Activated naive CD8-positive, alpha-beta T cell treated with anti-CD3 and anti-CD28 coated beads, Interleukin-2, amount 10 ng/mL, durations not matched to agents 7 days and 5 days (primary cell): ENCODE measurements at regions not wholly inside any gene's neighbourhood (a gene's known extent, or its start where the extent isn't known, plus 50 kb on each side); places are given as distances from the start of the nearest gene placed in this dataset.

Experiments used
- ATAC-seq: fragments of 150-1000 bp; cut with Tn5 transposase; one replicate; pipeline ENCODE4 v1.10.0; 2021; ENCODE audit warnings: low read depth, moderate library complexity
- POLR2A ChIA-PET: fragments of 350-600 bp; sonication (Branson Sonifier 250); formaldehyde crosslinking; loops from one replicate; lab custom pipeline; 2021; ENCODE audit warnings: antibody characterized with exemption; lab: Charles Lee
- DNase-seq: peaks from one replicate; pipeline ENCODE4 v3.0.0; 2021
- H3K27ac Mint-ChIP-seq: one replicate; pipeline ENCODE4 v1.8.0; 2022; ENCODE audit warnings: mild to moderate bottlenecking, mixed read lengths
- H3K27me3 Mint-ChIP-seq: one replicate; pipeline ENCODE4 v1.8.0; 2022; ENCODE audit warnings: mild to moderate bottlenecking, moderate library complexity, mixed read lengths
- H3K36me3 Mint-ChIP-seq: one replicate; pipeline ENCODE4 v1.8.0; 2021; ENCODE audit warnings: mild to moderate bottlenecking, mixed read lengths
- H3K4me1 Mint-ChIP-seq: one replicate; pipeline ENCODE4 v1.8.0; 2021; ENCODE audit warnings: mixed read lengths
- H3K4me3 Mint-ChIP-seq: one replicate; pipeline ENCODE4 v1.8.0; 2022; ENCODE audit warnings: mild to moderate bottlenecking, moderate library complexity, mixed read lengths
- H3K9me3 Mint-ChIP-seq: one replicate; pipeline ENCODE4 v1.8.0; 2021; ENCODE audit warnings: mixed read lengths

DNA sequence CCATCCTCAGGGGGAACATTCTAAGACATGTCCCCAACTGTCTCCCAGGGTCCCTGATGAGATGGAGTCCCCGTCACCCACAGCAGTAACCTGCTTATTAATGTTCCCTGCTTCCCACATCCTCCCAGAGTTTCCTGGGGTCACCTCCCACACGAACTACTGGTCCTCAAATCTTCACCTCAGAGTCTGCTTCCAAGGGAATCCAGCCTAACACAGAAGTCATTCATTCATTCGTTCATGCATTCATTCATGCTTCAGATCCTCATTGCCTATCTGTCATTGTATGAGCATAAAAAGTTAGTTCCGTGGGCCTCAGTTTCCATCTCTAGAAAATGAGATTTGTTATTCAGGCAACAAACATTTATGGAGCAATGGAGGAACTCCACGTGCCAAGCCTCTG, 516.2 kb downstream of the SHQ1 start:
- POLR2A ChIA-PET = no interaction called here
- Mint-ChIP-seq H3K4me1 (no peaks in the 10 kb centered on the region), H3K36me3 (peaks cover 3% of the 10 kb centered on the region), H3K27me3 (peaks cover 13% of the 10 kb centered on the region), H3K27ac (no peak overlapping the region), H3K4me3 (no peak overlapping the region), H3K9me3 (peaks cover 8% of the 10 kb centered on the region)
- no peak for ATAC-seq
- DNase-seq = no peak

DNA sequence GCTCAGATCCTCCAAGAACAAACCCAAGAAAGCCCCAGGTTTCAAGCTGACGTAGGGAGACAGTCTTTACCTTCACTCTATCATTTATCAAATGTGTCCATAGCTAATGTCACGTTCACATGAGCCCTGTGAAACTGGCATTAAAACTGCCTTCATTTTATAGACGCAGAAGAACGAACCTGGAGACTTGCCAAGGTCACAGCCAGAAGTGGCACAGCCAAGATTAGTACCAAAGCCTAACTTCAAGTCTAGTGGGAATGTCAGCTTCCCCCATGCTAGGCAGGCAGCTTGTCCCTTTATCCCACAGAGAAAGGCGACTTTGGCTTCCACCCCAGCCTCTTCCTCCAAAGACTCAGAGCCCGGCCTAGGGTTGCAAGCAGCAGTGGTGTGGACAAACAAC, 517.2 kb downstream of the SHQ1 start:
- DNase-seq (no peak), ATAC-seq (no peak)
- peaks cover 6% of the 10 kb centered on the region for H3K36me3 Mint-ChIP-seq
- no peaks in the 10 kb centered on the region for H3K4me1 Mint-ChIP-seq
- POLR2A ChIA-PET = no interaction called here
- no peak overlapping the region for H3K4me3 Mint-ChIP-seq
- no peak overlapping the region for H3K27ac Mint-ChIP-seq
- H3K27me3 Mint-ChIP-seq = peaks cover 15% of the 10 kb centered on the region
- H3K9me3 Mint-ChIP-seq = peaks cover 9% of the 10 kb centered on the region

DNA sequence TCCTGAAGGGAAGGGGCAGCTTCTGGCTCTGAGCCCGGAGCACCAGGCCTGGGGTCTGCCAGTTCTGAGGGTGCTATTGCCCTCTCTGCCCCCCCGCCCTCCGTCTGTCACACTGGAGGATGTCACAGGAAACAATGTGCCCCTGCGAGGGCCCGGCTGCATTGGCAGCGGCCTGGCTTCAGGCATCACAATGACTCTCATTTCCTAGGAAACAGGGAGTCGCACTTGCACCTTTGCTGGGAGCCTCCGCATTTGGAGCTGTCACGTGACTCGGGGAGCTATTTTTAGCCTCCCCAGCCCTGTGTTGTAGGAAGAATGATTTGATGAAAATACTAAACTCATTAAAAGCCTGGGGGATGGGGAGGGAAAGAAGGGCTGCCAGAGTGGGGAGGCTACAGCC, 518.9 kb downstream of the SHQ1 start:
- ATAC-seq (no peak), DNase-seq (no peak)
- peaks cover 9% of the 10 kb centered on the region for H3K9me3 Mint-ChIP-seq
- peaks cover 6% of the 10 kb centered on the region for H3K36me3 Mint-ChIP-seq
- POLR2A ChIA-PET = no interaction called here
- H3K4me3 Mint-ChIP-seq = no peak overlapping the region
- no peaks in the 10 kb centered on the region for H3K4me1 Mint-ChIP-seq
- H3K27me3 Mint-ChIP-seq = peaks cover 15% of the 10 kb centered on the region
- H3K27ac Mint-ChIP-seq = no peak overlapping the region

DNA sequence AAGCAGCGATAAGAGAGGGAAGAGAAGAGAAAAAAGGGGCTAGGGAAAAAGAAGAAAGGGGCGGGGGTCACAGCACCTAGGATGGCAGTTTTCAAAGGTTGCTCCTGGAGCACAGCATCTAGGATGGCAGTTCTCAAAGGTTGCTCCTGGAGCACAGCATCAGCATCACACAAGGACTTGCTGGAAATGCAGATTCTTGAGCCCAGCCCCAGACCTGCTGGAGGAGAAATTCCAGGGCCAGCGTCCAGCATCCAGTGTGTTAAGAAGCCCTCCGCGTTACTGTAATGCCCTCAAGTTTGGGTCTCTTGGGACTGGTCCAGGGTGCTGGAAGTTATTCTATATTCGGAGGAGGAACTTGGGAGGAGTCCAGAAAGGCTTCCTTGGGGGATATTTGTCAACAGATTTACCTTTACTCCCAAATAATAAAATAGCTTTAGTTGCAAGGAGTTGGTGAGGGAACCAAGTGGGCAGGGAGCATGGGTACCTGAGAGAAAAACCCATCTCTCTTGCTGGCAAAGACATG, 519.4 kb downstream of the SHQ1 start:
- peaks cover 9% of the 10 kb centered on the region for H3K9me3 Mint-ChIP-seq
- no peaks in the 10 kb centered on the region for H3K4me1 Mint-ChIP-seq
- POLR2A ChIA-PET = no interaction called here

DNA sequence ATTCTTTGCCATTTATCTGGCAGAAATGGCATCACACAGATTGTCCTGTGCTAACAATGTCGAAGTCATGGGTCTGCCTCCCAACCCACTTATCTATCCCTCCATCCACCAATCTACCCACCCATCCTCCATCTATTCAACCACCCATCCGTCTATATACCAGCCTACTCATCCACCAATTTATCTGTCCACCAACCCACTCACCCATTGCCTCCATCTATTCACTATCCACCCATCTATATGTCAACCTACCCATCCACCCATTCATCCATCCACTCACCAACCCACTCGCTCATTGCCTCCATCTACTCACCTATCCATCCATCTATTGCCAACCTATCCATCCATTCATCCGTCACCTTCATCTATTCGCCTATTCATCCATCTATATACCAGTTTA, 521.2 kb downstream of the SHQ1 start:
- Mint-ChIP-seq H3K27me3 (peaks cover 13% of the 10 kb centered on the region), H3K9me3 (peaks cover 9% of the 10 kb centered on the region), H3K4me1 (no peaks in the 10 kb centered on the region), H3K27ac (no peak overlapping the region), H3K36me3 (peaks cover 6% of the 10 kb centered on the region), H3K4me3 (no peak overlapping the region)
- no peak for DNase-seq
- ATAC-seq = no peak
- POLR2A ChIA-PET = no interaction called here

More for the DNA sequence above, 519.4 kb downstream of the SHQ1 start:
- H3K27me3 Mint-ChIP-seq = peaks cover 15% of the 10 kb centered on the region
- no peak overlapping the region for H3K4me3 Mint-ChIP-seq
- no peak for DNase-seq
- peaks cover 6% of the 10 kb centered on the region for H3K36me3 Mint-ChIP-seq
- H3K27ac Mint-ChIP-seq = no peak overlapping the region
- ATAC-seq = no peak

DNA sequence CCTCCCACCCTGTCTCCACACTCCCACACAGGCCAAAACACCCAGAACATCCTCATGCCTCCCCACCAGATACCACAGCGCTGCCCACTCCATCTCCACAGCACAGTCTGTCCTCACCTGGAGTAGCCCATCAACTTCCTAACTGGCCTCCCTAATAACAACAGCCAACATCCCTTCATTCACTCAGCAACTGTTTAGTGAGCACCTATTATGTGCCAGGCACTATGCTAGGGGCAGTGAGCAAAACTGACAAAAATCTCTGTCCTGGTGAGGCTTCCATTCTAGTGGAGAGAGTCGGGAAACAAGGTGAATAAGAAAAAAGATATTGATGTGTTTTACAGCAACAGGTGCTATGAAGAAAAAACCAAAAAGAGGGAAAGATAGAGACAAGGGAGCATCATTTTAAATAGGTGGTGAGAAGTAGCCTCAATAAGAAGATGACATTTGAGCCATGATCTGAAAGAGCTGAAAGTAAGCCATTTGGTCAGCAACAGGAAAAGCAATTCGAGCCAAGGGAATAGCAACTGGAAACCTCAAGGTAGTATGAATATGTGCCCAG, 523.9 kb downstream of the SHQ1 start:
- peaks cover 6% of the 10 kb centered on the region for H3K36me3 Mint-ChIP-seq
- H3K4me1 Mint-ChIP-seq = no peaks in the 10 kb centered on the region
- no peak overlapping the region for H3K27ac Mint-ChIP-seq
- no peak overlapping the region for H3K4me3 Mint-ChIP-seq
- H3K9me3 Mint-ChIP-seq = peaks cover 9% of the 10 kb centered on the region
- H3K27me3 Mint-ChIP-seq = peaks cover 12% of the 10 kb centered on the region
- DNase-seq = no peak
- ATAC-seq = no peak
- POLR2A ChIA-PET = no interaction called here

DNA sequence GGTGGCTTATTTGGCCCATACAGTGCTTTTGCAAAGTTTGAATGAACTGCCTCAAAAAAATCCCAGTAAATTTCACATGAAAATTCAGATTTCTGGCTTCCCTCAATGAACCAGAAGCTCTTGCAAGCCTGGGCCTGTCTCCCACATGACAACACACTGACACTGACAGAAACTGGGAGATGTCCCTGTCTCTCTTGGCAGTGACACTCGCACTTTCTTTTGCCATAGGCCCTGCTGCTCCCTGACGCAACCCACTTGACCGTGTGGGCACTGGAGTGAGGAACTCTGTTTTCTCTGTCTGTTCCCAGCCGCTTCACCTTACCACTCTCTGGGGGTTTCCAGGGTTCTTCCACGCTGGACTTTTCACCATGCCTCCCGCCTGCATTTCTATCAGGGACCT, 524.5 kb downstream of the SHQ1 start:
- no peak for DNase-seq
- peaks cover 9% of the 10 kb centered on the region for H3K9me3 Mint-ChIP-seq
- no peaks in the 10 kb centered on the region for H3K4me1 Mint-ChIP-seq
- H3K36me3 Mint-ChIP-seq = peaks cover 6% of the 10 kb centered on the region
- no peak overlapping the region for H3K4me3 Mint-ChIP-seq
- ATAC-seq = no peak
- H3K27ac Mint-ChIP-seq = no peak overlapping the region
- H3K27me3 Mint-ChIP-seq = peaks cover 10% of the 10 kb centered on the region
- POLR2A ChIA-PET = no interaction called here

DNA sequence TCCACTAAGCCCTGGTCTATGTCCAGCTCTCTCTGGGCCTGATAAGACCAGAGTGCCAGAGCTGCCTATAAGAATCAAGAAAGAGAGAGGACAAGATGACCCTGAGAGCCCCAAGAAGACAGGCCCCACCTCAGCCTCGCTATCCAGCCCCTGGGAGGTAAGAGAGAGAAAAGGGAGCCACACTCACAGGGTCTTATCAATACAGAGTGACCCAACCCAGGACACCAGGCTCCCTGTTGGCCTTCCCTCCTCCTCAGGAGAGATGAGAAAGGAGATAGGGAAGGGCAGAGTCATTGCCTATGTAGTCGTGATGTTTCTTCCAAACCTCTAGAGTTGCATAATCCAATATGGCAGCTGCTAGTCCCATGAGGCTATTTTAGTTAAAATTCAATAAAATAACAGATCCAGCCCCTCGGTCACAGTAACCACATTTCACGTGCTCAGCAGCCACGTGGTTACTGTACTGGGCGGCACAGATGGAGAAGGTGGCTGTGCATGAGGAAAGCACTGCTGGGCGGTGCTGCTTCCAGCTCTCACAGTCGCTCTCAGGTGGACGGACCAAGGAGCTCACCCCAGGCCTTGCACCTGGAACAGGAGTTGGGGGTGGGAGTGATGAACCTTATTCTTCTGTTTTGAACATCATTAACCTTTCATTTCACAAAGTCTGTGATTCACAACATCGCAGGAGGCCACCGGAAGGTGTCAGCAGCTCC, 525.8 kb downstream of the SHQ1 start:
- no peak for DNase-seq

DNA sequence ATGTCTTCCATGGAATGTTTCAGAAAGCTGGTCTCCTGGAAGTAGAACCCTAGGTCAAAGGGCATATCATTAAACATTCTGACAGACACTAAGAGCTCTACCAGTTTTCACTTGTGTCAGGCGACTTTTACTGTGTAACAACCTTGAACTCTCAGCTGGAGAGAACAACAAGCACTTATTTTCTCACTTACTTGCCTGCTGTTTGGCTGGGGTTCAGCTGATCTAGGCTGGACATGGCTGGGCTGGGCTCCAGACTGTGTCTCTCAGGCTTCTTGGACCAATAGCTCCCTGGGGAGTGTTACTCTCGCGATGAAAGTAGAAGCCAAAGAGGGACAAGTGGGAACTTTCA, 527.3 kb downstream of the SHQ1 start:
- Mint-ChIP-seq H3K4me3 (no peak overlapping the region), H3K36me3 (no peaks in the 10 kb centered on the region), H3K27me3 (no peaks in the 10 kb centered on the region), H3K27ac (no peak overlapping the region), H3K4me1 (no peaks in the 10 kb centered on the region), H3K9me3 (no peaks in the 10 kb centered on the region)
- ATAC-seq (no peak), DNase-seq (no peak)
- POLR2A ChIA-PET = no interaction called here

More for the DNA sequence above, 525.8 kb downstream of the SHQ1 start:
- POLR2A ChIA-PET = no interaction called here
- H3K27ac Mint-ChIP-seq = no peak overlapping the region
- H3K4me3 Mint-ChIP-seq = no peak overlapping the region
- no peaks in the 10 kb centered on the region for H3K4me1 Mint-ChIP-seq
- peaks cover 6% of the 10 kb centered on the region for H3K27me3 Mint-ChIP-seq
- peaks cover 6% of the 10 kb centered on the region for H3K9me3 Mint-ChIP-seq
- no peak for ATAC-seq
- peaks cover 6% of the 10 kb centered on the region for H3K36me3 Mint-ChIP-seq

DNA sequence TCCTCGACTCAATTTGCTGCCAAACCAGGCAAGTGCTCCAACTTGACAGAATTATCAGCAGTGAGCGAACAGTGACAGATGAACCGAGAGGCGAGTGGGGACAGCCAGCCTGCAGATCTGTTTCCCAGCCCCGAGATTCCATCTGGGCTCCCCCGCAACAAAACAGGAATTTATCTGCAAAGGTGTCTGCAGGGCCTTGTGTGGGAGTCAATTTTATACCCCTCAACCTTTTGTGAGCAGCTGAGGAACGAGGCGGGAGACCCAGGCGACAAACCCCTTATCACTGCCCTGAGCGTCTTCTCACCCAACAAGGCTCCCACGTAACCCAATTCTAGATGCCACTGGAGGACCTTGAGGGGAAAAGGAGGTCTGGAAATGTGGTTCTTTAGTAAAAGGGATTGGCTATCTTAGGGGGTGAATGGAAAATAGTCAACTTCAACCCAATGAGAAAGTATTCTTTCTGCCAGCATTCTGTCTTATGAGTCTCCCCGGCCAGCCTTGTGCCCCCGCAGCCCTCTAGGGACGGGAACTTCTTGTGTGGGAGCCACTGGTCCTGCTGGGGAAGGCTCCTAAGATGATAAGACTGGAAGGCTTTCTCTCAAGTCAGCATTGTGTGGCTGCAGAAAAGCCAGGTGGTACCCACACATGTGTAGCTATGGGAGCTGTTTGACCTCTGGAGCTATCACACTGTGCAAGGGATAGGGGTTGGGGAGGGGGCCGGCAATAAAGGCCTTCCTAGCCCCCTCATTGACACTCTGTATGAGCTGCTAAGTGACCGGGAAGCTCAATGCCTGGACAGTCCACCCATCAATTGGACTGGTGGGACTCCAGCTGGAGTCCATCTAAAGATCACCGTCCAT, 527.9 kb downstream of the SHQ1 start:
- H3K27me3 Mint-ChIP-seq = no peaks in the 10 kb centered on the region
- ATAC-seq (no peak), DNase-seq (no peak)
- H3K4me3 Mint-ChIP-seq = no peak overlapping the region
- no peaks in the 10 kb centered on the region for H3K36me3 Mint-ChIP-seq
- no peaks in the 10 kb centered on the region for H3K9me3 Mint-ChIP-seq
- no peaks in the 10 kb centered on the region for H3K4me1 Mint-ChIP-seq
- H3K27ac Mint-ChIP-seq = no peak overlapping the region
- POLR2A ChIA-PET = no interaction called here

DNA sequence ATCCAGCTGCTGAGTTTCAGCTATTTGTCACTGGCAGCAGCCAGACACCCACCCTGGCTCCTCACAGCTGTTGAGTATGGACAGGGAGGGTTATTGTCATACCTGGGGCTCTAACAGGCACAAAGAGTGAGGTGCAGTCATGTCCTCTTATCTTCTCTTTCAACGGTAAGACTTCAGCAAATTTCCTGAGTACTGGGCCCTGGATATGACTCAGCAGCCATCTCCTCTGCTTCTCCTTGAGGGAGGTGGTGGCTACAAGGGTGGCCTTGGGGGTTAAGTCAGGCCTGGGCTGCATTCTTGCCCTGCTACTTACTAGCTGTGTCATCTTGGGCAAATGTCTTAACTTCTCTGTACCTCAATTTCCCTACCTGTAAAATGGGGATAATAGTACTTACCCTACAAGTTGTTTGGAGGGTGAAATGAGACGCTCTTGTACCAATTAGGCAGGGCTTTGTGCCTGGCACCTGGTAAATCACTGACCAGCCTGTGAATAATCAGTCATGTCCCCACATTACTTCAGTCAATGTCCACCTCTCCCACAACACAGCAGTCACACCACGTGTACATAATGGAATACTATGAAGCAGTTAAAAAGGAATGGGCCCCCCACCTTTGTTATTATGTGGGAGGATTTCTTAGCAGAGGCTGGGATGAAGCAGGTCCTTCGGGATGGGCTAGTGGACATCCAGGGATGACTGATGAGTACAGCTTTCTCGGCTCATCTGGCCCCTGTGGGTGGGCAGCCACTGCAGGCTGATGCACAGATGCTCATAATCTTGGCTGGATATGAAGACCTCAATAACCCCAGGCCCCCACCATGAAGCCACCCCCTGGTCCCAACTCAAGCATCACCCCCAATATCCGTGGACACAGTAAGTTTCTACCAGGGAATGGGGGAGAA, 528.8 kb downstream of the SHQ1 start:
- H3K27ac Mint-ChIP-seq = no peak overlapping the region
- H3K9me3 Mint-ChIP-seq = no peaks in the 10 kb centered on the region
- DNase-seq (no peak), ATAC-seq (no peak)
- POLR2A ChIA-PET = no interaction called here
- no peaks in the 10 kb centered on the region for H3K4me1 Mint-ChIP-seq
- no peaks in the 10 kb centered on the region for H3K27me3 Mint-ChIP-seq
- no peaks in the 10 kb centered on the region for H3K36me3 Mint-ChIP-seq
- no peak overlapping the region for H3K4me3 Mint-ChIP-seq

DNA sequence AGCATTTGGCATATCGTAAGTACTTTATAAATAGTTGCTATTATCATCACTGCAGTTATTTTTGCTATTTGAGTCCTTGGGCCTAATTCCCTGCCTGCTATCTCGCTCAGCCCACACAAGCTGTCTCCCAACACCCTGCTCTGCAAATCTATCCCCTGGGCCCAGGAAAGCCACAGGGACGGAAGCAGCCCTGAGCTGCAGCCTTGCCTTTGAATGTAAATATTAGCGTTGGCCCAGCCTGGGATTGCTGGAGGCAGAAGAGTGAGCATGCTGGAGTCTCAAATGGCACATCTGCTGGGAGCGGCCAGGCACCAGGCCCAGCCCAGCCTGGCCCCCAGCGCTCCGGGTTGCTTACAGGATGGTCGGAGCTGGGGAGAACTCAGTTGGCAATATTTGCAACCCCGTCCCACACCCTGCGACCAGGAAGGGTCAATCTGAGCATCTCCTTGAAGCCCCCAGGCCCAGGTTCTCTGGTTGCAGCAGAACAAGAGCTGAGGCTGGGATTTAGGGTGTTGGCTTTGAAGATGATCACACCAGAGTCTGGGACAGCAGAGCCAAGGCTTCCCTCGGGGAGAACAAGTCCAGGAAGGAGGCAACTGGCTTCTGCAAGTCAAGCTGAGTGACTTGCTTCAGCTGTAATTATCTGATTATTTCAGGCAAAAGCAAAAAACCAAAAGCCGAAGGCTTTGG, 529.6 kb downstream of the SHQ1 start:
- H3K36me3 Mint-ChIP-seq = no peaks in the 10 kb centered on the region
- no peak overlapping the region for H3K27ac Mint-ChIP-seq
- no peaks in the 10 kb centered on the region for H3K9me3 Mint-ChIP-seq
- POLR2A ChIA-PET = no interaction called here
- no peak overlapping the region for H3K4me3 Mint-ChIP-seq
- DNase-seq (no peak), ATAC-seq (no peak)
- H3K4me1 Mint-ChIP-seq = no peaks in the 10 kb centered on the region
- no peaks in the 10 kb centered on the region for H3K27me3 Mint-ChIP-seq
